ENCODE measurements at regions not wholly inside any gene's neighbourhood (a gene's known extent, or its start where the extent isn't known, plus 50 kb on each side); places are given as distances from the start of the nearest gene placed in this dataset.

GRCh38 chr13:85089186-85089585, 710.0 kb downstream of the SLITRK6 start:
- TF ChIP-seq CTCF (conservative IDR thresholded peaks at IDR 0.05; ENCODE audit: low read depth, low read length) = no peak
- TF ChIP-seq EZH2 (IDR thresholded peaks at IDR 0.05; ENCODE audit: low read length, unreplicated experiment) = no peak
- no peak for TF ChIP-seq EZH2phosphoT487 (IDR thresholded peaks at IDR 0.05; ENCODE audit: borderline replicate concordance, low read length)
